Right lung (tissue), 2 donors: ENCODE measurements at regions not wholly inside any gene's neighbourhood (a gene's known extent, or its start where the extent isn't known, plus 50 kb on each side); places are given as distances from the start of the nearest gene placed in this dataset.

Experiments used
- DNase-seq, 2 donors: peaks; one replicate each; pipeline ENCODE4 v3.0.0-alpha.2; 2013

GRCh38 chr20:57948180-57948955 lies 238.6 kb upstream of the PMEPA1 start:
- DNase-seq, result no peak

- DNase-seq, result peak; percentile 35 to 40
These were observed 237.8 kb upstream of the PMEPA1 start for GRCh38 chr20:57947421-57948179.

GRCh38 chr20:57946559-57947315 lies 236.9 kb upstream of the PMEPA1 start:
- DNase-seq, result no peak

GRCh38 chr20:57944988-57945387 lies 235.2 kb upstream of the PMEPA1 start:
- DNase-seq, result no peak

- no peak for DNase-seq
These were observed 234.1 kb upstream of the PMEPA1 start for GRCh38 chr20:57943950-57944349.

GRCh38 chr20:57943291-57943690 lies 233.5 kb upstream of the PMEPA1 start:
- DNase-seq, result no peak

GRCh38 chr20:57941604-57942381 lies 232.0 kb upstream of the PMEPA1 start:
- no peak for DNase-seq

- DNase-seq, result no peak
These were observed 231.2 kb upstream of the PMEPA1 start for GRCh38 chr20:57940868-57941522.

- DNase-seq, result no peak
These were observed 230.6 kb upstream of the PMEPA1 start for GRCh38 chr20:57940376-57940775.

- DNase-seq, result no peak
These were observed 229.7 kb upstream of the PMEPA1 start for GRCh38 chr20:57939499-57939898.

- no peak for DNase-seq
These were observed 228.6 kb upstream of the PMEPA1 start for GRCh38 chr20:57938158-57939108.

GRCh38 chr20:57936636-57937385 lies 227.0 kb upstream of the PMEPA1 start:
- no peak for DNase-seq

GRCh38 chr20:57934913-57935312 lies 225.1 kb upstream of the PMEPA1 start:
- no peak for DNase-seq

GRCh38 chr20:57934007-57934805 lies 224.4 kb upstream of the PMEPA1 start:
- DNase-seq, result no peak

- DNase-seq, result no peak
These were observed 222.5 kb upstream of the PMEPA1 start for GRCh38 chr20:57932227-57932864.

GRCh38 chr20:57930351-57930750 lies 220.5 kb upstream of the PMEPA1 start:
- DNase-seq, result no peak

- no peak for DNase-seq
These were observed 218.6 kb upstream of the PMEPA1 start for GRCh38 chr20:57928181-57928967.
